HCT116 (cell line): ENCODE measurements at regions not wholly inside any gene's neighbourhood (a gene's known extent, or its start where the extent isn't known, plus 50 kb on each side); places are given as distances from the start of the nearest gene placed in this dataset.

Experiments used
- ATAC-seq: fragments of 200-7000 bp; cut with Tn5 transposase; 2 replicates; pipeline ENCODE4 v1.9.1; 2020; ENCODE audit warnings: mild to moderate bottlenecking, moderate library complexity
- BruUV-seq: library from RNA; stranded (reverse); fragments of 400-500 nt; replicated peaks from 2 replicates; lab custom pipeline; 2021; lab: Mats Ljungman, UMichigan
- CTCF ChIA-PET: fragments of 300-600 bp; sonication (Branson Sonifier 250); formaldehyde crosslinking; loops from one replicate; lab custom pipeline; 2021; ENCODE audit warnings: antibody characterized with exemption; lab: Charles Lee
- POLR2A ChIA-PET: fragments of 300-600, 350-600 bp; sonication (Branson Sonifier 250); formaldehyde crosslinking; loops from one replicate; lab custom pipeline; 2021; ENCODE audit warnings: antibody characterized with exemption; lab: Charles Lee
- RAD21 ChIA-PET, 2 experiments: fragments of 300-600 bp; sonication (Branson Sonifier 250); formaldehyde crosslinking; loops; one replicate each; lab custom pipeline; 2023; ENCODE audit warnings: low total read pairs in 2 of 2; ENCODE audit not compliant: uncharacterized antibody in 2 of 2, unreplicated experiment in 2 of 2, low non-redundant PET in 1 of 2; lab: Charles Lee
- DNase-seq: peaks from one replicate; pipeline ENCODE4 v3.0.0-alpha.2; 2010; ENCODE audit warnings: low read depth, low spot score
- H2AFZ ChIP-seq: fragments of 200-600 bp; shearing (Covaris generic), sonication (generic); 2 replicates; pipeline ENCODE4 v1.6.1; 2017; ENCODE audit warnings: low read depth, mixed run types, mixed read lengths, antibody characterized with exemption, low read length; ENCODE audit not compliant: poor library complexity, severe bottlenecking
- H3K27ac ChIP-seq: 2 replicates; pipeline ENCODE4 v1.5.1; 2012; ENCODE audit warnings: low read depth, low read length
- H3K27me3 ChIP-seq: fragments of 200-600 bp; sonication (generic); 2 replicates; pipeline ENCODE4 v1.6.1; 2016; ENCODE audit warnings: mixed run types, low read length, mixed read lengths; ENCODE audit not compliant: insufficient read depth
- H3K36me3 ChIP-seq, 2 experiments: fragments of 200-500 bp in 1 of 2; fragments of 200-600 bp in 1 of 2; sonication (Bioruptor generic) in 1 of 2; sonication (generic) in 1 of 2; 2 replicates each; pipeline versions ENCODE4 v1.5.1 to v1.6.1; 2014 to 2016; ENCODE audit warnings: low read length in 2 of 2, inconsistent platforms in 1 of 2, mixed read lengths in 1 of 2, mixed run types in 1 of 2; ENCODE audit not compliant: insufficient read depth in 2 of 2, control insufficient read depth in 1 of 2
- H3K4me1 ChIP-seq, 2 experiments: fragments of 200-600 bp in 1 of 2; sonication (generic) in 1 of 2; 2 replicates each; pipeline versions ENCODE4 v1.5.1 to v1.6.1; 2012 to 2017; ENCODE audit warnings: low read length in 2 of 2, inconsistent platforms in 1 of 2, mild to moderate bottlenecking in 1 of 2, mixed read lengths in 1 of 2, mixed run types in 1 of 2, moderate library complexity in 1 of 2; ENCODE audit not compliant: insufficient read depth in 2 of 2, control insufficient read depth in 1 of 2
- H3K4me2 ChIP-seq: fragments of 200-600 bp; sonication (generic); 2 replicates; pipeline ENCODE4 v1.6.1; 2017; ENCODE audit warnings: mixed run types, low read length, mixed read lengths
- H3K4me3 ChIP-seq, 2 experiments: fragments of 200-600 bp in 1 of 2; sonication (generic) in 1 of 2; replicated peaks in 1 of 2; 2 replicates each; pipeline ENCODE4 v1.5.1; 2011 to 2016; ENCODE audit warnings: low read length in 2 of 2, control low read depth in 1 of 2, low read depth in 1 of 2, mild to moderate bottlenecking in 1 of 2, mixed read lengths in 1 of 2, mixed run types in 1 of 2
- H3K79me2 ChIP-seq: fragments of 200-600 bp; sonication (generic); 2 replicates; pipeline ENCODE4 v1.6.1; 2017; ENCODE audit warnings: mild to moderate bottlenecking, mixed run types, low read length, moderate library complexity, mixed read lengths; ENCODE audit not compliant: insufficient read depth
- H3K9ac ChIP-seq: fragments of 200-600 bp; sonication (generic); 2 replicates; pipeline ENCODE4 v1.6.1; 2016; ENCODE audit warnings: low read length, mixed read lengths
- H3K9me2 ChIP-seq: fragments of 200-600 bp; sonication (generic), shearing (Covaris generic); 2 replicates; pipeline ENCODE4 v1.6.1; 2017; ENCODE audit warnings: mixed run types, mild to moderate bottlenecking, moderate library complexity; ENCODE audit not compliant: insufficient read depth
- H3K9me3 ChIP-seq, 2 experiments: fragments of 200-500 bp in 1 of 2; fragments of 200-600 bp in 1 of 2; sonication (Bioruptor generic) in 1 of 2; sonication (generic) in 1 of 2; 2 replicates each; pipeline ENCODE4 v1.6.1; 2014 to 2017; ENCODE audit warnings: low read length in 2 of 2, mixed read lengths in 2 of 2, inconsistent platforms in 1 of 2, low read depth in 1 of 2, mild to moderate bottlenecking in 1 of 2, mixed run types in 1 of 2, moderate library complexity in 1 of 2; ENCODE audit not compliant: control insufficient read depth in 1 of 2, insufficient read depth in 1 of 2
- H4K20me1 ChIP-seq: fragments of 200-600 bp; sonication (generic), shearing (Covaris generic); 2 replicates; pipeline ENCODE4 v1.6.1; 2017; ENCODE audit warnings: mixed run types, mild to moderate bottlenecking, moderate library complexity; ENCODE audit not compliant: insufficient read depth
- EZH2 ChIP-seq: fragments of 200-600 bp; sonication (generic); IDR thresholded peaks from 2 replicates; pipeline ENCODE4 v1.6.1; 2017; ENCODE audit warnings: antibody characterized with exemption, mixed run types
- EZH2phosphoT487 ChIP-seq: fragments of 200-600 bp; IDR thresholded peaks from 2 replicates; pipeline ENCODE4 v1.6.1; 2018; ENCODE audit warnings: antibody characterized with exemption, borderline replicate concordance
- POLR2A ChIP-seq: IDR thresholded peaks from 2 replicates; pipeline ENCODE4 v1.7.0; 2011; ENCODE audit warnings: borderline replicate concordance; ENCODE audit not compliant: insufficient read depth, insufficient read length; ENCODE audit errors: extremely low read depth
- POLR2AphosphoS5 ChIP-seq: IDR thresholded peaks from 2 replicates; pipeline ENCODE4 v1.6.1; 2011; ENCODE audit warnings: mild to moderate bottlenecking, low read depth, low read length, moderate library complexity
- SP1 ChIP-seq: IDR thresholded peaks from 2 replicates; pipeline ENCODE4 v1.6.1; 2012; ENCODE audit warnings: low read depth
- SRF ChIP-seq: IDR thresholded peaks from 2 replicates; pipeline ENCODE4 v1.6.1; 2012; ENCODE audit warnings: low read depth
- ZFX ChIP-seq: fragments of 450-650 bp; IDR thresholded peaks from 2 replicates; pipeline ENCODE4 v1.6.1; 2017
- ZNF274 ChIP-seq: fragments of 200-500 bp; sonication (Bioruptor generic); IDR thresholded peaks from 2 replicates; pipeline ENCODE4 v1.6.1; 2014; ENCODE audit warnings: mild to moderate bottlenecking, low read depth, low read length, inconsistent platforms
- intact Hi-C: fragments of 100-400 bp; cut with micrococcal nuclease; formaldehyde crosslinking; loops from 2 replicates; pipeline ENCODE4 v1.10.0; 2022
- TF ChIP-seq, protein P1 (sequence below): IDR thresholded peaks from 2 replicates; pipeline ENCODE4 v1.6.1; 2012; ENCODE audit warnings: low read depth
- TF ChIP-seq, protein P2 (sequence below): IDR thresholded peaks from 2 replicates; pipeline ENCODE4 v1.6.1; 2012
- TF ChIP-seq, protein P3 (sequence below): IDR thresholded peaks from 2 replicates; pipeline ENCODE4 v1.6.1; 2011; ENCODE audit warnings: mild to moderate bottlenecking, low read length, moderate library complexity; ENCODE audit not compliant: insufficient replicate concordance; ENCODE audit errors: extremely low read depth

DNA sequence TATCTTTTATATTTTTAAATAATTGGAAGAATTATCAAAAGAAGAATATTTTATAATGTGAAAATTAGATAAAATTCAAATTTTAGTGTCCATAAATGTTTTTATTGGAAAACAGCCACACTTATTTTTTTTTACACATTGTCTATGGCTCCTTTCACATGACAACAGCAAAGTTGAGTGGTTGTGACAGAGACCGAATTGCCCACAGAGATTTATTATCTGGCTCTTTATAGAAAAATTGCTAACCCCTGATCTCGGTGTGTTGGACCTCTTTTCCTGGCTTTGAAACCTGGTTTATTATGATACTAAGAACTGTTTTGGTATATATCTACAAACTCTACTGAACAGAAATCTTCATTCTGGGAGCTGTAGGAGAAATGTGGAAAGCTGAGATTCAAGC lies 269.1 kb upstream of the UMPS start:
- Histone ChIP-seq H3K27ac (no peak overlapping the region), H3K27me3 (peaks cover 56% of the 10 kb centered on the region), H3K4me3 (no peak overlapping the region), H2AFZ (no peak overlapping the region), H3K9me2 (no peaks in the 10 kb centered on the region), H3K36me3 (no peaks in the 10 kb centered on the region), H3K9me3 (no peaks in the 10 kb centered on the region), H4K20me1 (no peaks in the 10 kb centered on the region), H3K79me2 (no peaks in the 10 kb centered on the region), H3K4me1 (no peaks in the 10 kb centered on the region), H3K9ac (no peak overlapping the region), H3K4me2 (no peak overlapping the region)
- RAD21 ChIA-PET: no interaction called here
- no peak for DNase-seq
- TF ChIP-seq SP1: no peak
- ATAC-seq: no peak
- BruUV-seq: no TSS peak
- CTCF ChIA-PET: no interaction called here
- intact Hi-C loops: no loop called here
- POLR2A ChIA-PET: no interaction called here

DNA sequence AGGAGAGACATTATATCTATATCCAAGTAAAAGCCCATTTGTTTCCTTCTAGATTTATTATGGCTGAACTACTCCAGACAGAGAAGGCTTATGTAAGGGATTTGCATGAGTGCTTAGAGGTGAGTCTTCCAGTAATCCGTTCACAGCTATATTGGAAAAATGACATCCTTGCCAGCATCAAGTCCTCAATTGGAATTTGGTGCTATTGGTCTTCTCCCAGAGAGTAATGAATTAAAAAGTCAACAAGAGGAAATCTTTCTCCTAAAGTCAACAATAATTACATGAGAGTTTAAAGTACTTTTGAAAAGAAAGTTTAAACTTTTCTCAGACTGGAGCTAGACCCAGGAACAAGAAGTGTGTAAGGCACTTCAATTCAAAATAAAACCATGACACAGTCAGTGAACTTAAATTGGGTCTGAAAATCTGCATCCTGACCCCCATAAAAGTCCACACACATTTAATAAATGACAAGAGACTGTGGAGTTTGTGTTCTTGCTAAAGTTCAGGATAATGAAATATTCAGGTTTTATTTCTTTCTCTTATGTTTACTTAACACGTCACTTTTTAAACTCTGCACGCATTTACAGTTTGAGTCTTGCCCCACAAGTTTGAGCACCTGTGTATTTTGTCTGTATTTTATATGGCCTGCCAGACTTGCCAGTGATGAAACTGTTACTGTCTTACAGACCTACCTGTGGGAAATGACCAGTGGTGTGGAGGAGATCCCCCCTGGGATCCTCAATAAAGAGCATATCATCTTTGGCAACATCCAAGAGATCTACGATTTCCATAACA lies 268.2 kb upstream of the UMPS start:
- Histone ChIP-seq H4K20me1 (no peaks in the 10 kb centered on the region), H2AFZ (no peak overlapping the region), H3K79me2 (no peaks in the 10 kb centered on the region), H3K4me3 (no peak overlapping the region), H3K4me1 (no peaks in the 10 kb centered on the region), H3K9me2 (no peaks in the 10 kb centered on the region), H3K27me3 (peaks cover 65% of the 10 kb centered on the region), H3K36me3 (no peaks in the 10 kb centered on the region), H3K9ac (no peak overlapping the region), H3K4me2 (no peak overlapping the region), H3K9me3 (no peaks in the 10 kb centered on the region), H3K27ac (no peak overlapping the region)
- DNase-seq (no peak), ATAC-seq (no peak)
- ChIA-PET RAD21 (no interaction called here), CTCF (no interaction called here), POLR2A (no interaction called here)
- BruUV-seq: no TSS peak
- intact Hi-C loops: no loop called here
- TF ChIP-seq POLR2AphosphoS5 (no peak), EZH2phosphoT487 (no peak), EZH2 (no peak), POLR2A (no peak), ZNF274 (no peak), SRF (no peak), ZFX (no peak)
- TF ChIP-seq, protein P1, sequence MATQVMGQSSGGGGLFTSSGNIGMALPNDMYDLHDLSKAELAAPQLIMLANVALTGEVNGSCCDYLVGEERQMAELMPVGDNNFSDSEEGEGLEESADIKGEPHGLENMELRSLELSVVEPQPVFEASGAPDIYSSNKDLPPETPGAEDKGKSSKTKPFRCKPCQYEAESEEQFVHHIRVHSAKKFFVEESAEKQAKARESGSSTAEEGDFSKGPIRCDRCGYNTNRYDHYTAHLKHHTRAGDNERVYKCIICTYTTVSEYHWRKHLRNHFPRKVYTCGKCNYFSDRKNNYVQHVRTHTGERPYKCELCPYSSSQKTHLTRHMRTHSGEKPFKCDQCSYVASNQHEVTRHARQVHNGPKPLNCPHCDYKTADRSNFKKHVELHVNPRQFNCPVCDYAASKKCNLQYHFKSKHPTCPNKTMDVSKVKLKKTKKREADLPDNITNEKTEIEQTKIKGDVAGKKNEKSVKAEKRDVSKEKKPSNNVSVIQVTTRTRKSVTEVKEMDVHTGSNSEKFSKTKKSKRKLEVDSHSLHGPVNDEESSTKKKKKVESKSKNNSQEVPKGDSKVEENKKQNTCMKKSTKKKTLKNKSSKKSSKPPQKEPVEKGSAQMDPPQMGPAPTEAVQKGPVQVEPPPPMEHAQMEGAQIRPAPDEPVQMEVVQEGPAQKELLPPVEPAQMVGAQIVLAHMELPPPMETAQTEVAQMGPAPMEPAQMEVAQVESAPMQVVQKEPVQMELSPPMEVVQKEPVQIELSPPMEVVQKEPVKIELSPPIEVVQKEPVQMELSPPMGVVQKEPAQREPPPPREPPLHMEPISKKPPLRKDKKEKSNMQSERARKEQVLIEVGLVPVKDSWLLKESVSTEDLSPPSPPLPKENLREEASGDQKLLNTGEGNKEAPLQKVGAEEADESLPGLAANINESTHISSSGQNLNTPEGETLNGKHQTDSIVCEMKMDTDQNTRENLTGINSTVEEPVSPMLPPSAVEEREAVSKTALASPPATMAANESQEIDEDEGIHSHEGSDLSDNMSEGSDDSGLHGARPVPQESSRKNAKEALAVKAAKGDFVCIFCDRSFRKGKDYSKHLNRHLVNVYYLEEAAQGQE: no peak
- TF ChIP-seq, protein P2, sequence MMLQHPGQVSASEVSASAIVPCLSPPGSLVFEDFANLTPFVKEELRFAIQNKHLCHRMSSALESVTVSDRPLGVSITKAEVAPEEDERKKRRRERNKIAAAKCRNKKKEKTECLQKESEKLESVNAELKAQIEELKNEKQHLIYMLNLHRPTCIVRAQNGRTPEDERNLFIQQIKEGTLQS: no peak
- TF ChIP-seq, protein P3, sequence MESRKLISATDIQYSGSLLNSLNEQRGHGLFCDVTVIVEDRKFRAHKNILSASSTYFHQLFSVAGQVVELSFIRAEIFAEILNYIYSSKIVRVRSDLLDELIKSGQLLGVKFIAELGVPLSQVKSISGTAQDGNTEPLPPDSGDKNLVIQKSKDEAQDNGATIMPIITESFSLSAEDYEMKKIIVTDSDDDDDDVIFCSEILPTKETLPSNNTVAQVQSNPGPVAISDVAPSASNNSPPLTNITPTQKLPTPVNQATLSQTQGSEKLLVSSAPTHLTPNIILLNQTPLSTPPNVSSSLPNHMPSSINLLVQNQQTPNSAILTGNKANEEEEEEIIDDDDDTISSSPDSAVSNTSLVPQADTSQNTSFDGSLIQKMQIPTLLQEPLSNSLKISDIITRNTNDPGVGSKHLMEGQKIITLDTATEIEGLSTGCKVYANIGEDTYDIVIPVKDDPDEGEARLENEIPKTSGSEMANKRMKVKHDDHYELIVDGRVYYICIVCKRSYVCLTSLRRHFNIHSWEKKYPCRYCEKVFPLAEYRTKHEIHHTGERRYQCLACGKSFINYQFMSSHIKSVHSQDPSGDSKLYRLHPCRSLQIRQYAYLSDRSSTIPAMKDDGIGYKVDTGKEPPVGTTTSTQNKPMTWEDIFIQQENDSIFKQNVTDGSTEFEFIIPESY: no peak
